ENCODE measurements at regions not wholly inside any gene's neighbourhood (a gene's known extent, or its start where the extent isn't known, plus 50 kb on each side); places are given as distances from the start of the nearest gene placed in this dataset.

DNA sequence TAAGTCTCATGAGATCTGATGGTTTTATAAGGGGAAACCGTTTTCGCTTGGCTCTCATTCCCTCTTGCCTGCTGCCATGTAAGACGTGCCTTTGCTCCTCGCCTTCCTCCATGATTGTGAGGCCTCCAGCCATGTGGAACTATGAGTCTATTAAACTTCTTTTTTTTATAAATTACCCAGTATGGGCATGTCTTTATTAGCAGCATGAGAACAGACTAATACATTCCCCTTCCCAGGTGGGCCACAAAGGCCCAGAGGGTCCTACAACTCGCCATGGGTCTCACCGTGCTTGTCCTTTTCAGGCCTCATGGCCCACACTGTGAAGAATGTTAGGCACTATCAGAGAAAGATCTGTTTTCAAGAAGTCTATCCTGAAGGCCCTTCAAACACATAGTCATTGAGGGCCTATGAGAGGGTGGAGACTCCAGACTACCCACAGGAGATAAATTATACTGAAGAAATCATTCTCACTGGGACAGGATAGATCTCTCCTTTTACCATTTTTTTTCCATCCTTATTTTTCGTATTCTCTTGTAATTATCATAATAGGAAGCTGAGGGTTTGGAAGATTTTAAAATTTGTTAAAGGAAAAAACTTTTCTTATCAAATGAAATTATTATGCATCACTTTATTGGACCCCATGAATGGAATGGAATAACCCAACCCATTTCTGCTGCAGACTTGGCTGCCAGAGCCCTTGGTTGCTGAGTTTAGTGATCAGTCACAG lies 57.2 kb upstream of the EPCAM start:
- TF ChIP-seq, protein P1, sequence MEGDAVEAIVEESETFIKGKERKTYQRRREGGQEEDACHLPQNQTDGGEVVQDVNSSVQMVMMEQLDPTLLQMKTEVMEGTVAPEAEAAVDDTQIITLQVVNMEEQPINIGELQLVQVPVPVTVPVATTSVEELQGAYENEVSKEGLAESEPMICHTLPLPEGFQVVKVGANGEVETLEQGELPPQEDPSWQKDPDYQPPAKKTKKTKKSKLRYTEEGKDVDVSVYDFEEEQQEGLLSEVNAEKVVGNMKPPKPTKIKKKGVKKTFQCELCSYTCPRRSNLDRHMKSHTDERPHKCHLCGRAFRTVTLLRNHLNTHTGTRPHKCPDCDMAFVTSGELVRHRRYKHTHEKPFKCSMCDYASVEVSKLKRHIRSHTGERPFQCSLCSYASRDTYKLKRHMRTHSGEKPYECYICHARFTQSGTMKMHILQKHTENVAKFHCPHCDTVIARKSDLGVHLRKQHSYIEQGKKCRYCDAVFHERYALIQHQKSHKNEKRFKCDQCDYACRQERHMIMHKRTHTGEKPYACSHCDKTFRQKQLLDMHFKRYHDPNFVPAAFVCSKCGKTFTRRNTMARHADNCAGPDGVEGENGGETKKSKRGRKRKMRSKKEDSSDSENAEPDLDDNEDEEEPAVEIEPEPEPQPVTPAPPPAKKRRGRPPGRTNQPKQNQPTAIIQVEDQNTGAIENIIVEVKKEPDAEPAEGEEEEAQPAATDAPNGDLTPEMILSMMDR (IDR thresholded peaks at IDR 0.05) = no peak
- no peak for TF ChIP-seq POLR2A (IDR thresholded peaks at IDR 0.05)

Data from adrenal gland (tissue), 5 donors.